GM23338 (cell line): ENCODE measurements at regions not wholly inside any gene's neighbourhood (a gene's known extent, or its start where the extent isn't known, plus 50 kb on each side); places are given as distances from the start of the nearest gene placed in this dataset.

ENCODE experiments used
- ATAC-seq: fragments of 200-7000 bp; cut with Tn5 transposase; 3 replicates; pipeline ENCODE4 v1.9.1; 2020
- DNase-seq: peaks from one replicate; pipeline ENCODE4 v3.0.0-alpha.2; 2015; ENCODE audit warnings: low spot score
- H2AFZ ChIP-seq: fragments of 200-600 bp; sonication (generic); 2 replicates; pipeline ENCODE4 v1.8.0; 2016; ENCODE audit warnings: antibody characterized with exemption, mild to moderate bottlenecking, moderate library complexity
- H3F3A ChIP-seq: fragments of 200-600 bp; sonication (generic); replicated peaks from 2 replicates; pipeline ENCODE4 v1.8.0; 2017; ENCODE audit warnings: antibody characterized with exemption, mixed run types, low read depth
- H3K27ac ChIP-seq: fragments of 200-600 bp; sonication (generic); 2 replicates; pipeline ENCODE4 v1.6.1; 2016; ENCODE audit warnings: low read depth
- H3K27me3 ChIP-seq: fragments of 200-600 bp; sonication (generic); 2 replicates; pipeline ENCODE4 v1.8.0; 2016; ENCODE audit warnings: mild to moderate bottlenecking, mixed run types, moderate library complexity; ENCODE audit not compliant: insufficient read depth
- H3K36me3 ChIP-seq: fragments of 200-600 bp; sonication (generic); 2 replicates; pipeline ENCODE4 v1.8.0; 2016; ENCODE audit warnings: mild to moderate bottlenecking; ENCODE audit not compliant: insufficient read depth
- H3K4me1 ChIP-seq: fragments of 200-600 bp; sonication (generic); 2 replicates; pipeline ENCODE4 v1.8.0; 2016; ENCODE audit warnings: mild to moderate bottlenecking, moderate library complexity; ENCODE audit not compliant: insufficient read depth
- H3K4me2 ChIP-seq: fragments of 200-600 bp; sonication (generic); 2 replicates; pipeline ENCODE4 v1.7.1; 2017; ENCODE audit warnings: mixed run types
- H3K4me3 ChIP-seq: fragments of 200-600 bp; sonication (generic); 2 replicates; pipeline ENCODE4 v1.6.1; 2016; ENCODE audit warnings: mixed run types
- H3K79me2 ChIP-seq: fragments of 200-600 bp; sonication (generic); replicated peaks from 2 replicates; pipeline ENCODE4 v1.8.0; 2017; ENCODE audit warnings: mild to moderate bottlenecking; ENCODE audit not compliant: insufficient read depth
- H3K9me2 ChIP-seq: fragments of 200-600 bp; sonication (generic); 2 replicates; pipeline ENCODE4 v1.8.0; 2017; ENCODE audit not compliant: insufficient read depth
- H4K20me1 ChIP-seq: fragments of 200-600 bp; sonication (generic); replicated peaks from 2 replicates; pipeline ENCODE4 v1.8.0; 2017; ENCODE audit warnings: mild to moderate bottlenecking; ENCODE audit not compliant: insufficient read depth
- H3K27ac Mint-ChIP-seq: 2 replicates; pipeline ENCODE4 v1.8.0; 2020; ENCODE audit warnings: inconsistent platforms, mild to moderate bottlenecking, moderate library complexity, mixed read lengths
- H3K27me3 Mint-ChIP-seq: 3 replicates; pipeline ENCODE4 v1.8.0; 2022; ENCODE audit warnings: low read depth, mild to moderate bottlenecking, moderate library complexity, mixed read lengths, inconsistent platforms; ENCODE audit not compliant: insufficient read depth, poor library complexity
- H3K36me3 Mint-ChIP-seq: 3 replicates; pipeline ENCODE4 v1.8.0; 2021; ENCODE audit warnings: low read depth, mild to moderate bottlenecking, inconsistent platforms, moderate library complexity, mixed read lengths
- H3K4me1 Mint-ChIP-seq: 3 replicates; pipeline ENCODE4 v1.8.0; 2020; ENCODE audit warnings: mild to moderate bottlenecking, inconsistent platforms, mixed read lengths
- H3K4me3 Mint-ChIP-seq: 3 replicates; pipeline ENCODE4 v1.8.0; 2021; ENCODE audit warnings: moderate library complexity, mild to moderate bottlenecking, inconsistent platforms, mixed read lengths
- H3K9me3 Mint-ChIP-seq: 3 replicates; pipeline ENCODE4 v1.8.0; 2020; ENCODE audit warnings: moderate library complexity, mild to moderate bottlenecking, inconsistent platforms, mixed read lengths
- CREB1 ChIP-seq: fragments of 250-450 bp; sonication (Bioruptor Pico); IDR thresholded peaks from 2 replicates; pipeline ENCODE4 v1.5.0; 2020; ENCODE audit warnings: low read depth, mild to moderate bottlenecking, moderate library complexity
- EZH2 ChIP-seq: fragments of 200-600 bp; sonication (generic); IDR thresholded peaks from one replicate; pipeline ENCODE4 v1.8.0; 2017; ENCODE audit warnings: antibody characterized with exemption, mild to moderate bottlenecking, low read depth; ENCODE audit not compliant: unreplicated experiment
- EZH2phosphoT487 ChIP-seq: fragments of 200-600 bp; sonication (generic); IDR thresholded peaks from one replicate; pipeline ENCODE4 v1.8.1; 2018; ENCODE audit warnings: antibody characterized with exemption; ENCODE audit not compliant: unreplicated experiment
- JUNB ChIP-seq: IDR thresholded peaks from one replicate; pipeline ENCODE4 v1.6.1; 2016; ENCODE audit warnings: antibody characterized with exemption; ENCODE audit not compliant: unreplicated experiment
- NANOG ChIP-seq: IDR thresholded peaks from 2 replicates; pipeline ENCODE4 v1.6.1; 2016; ENCODE audit warnings: antibody characterized with exemption, borderline replicate concordance
- POLR2AphosphoS5 ChIP-seq: IDR thresholded peaks from 2 replicates; pipeline ENCODE4 v1.6.1; 2016; ENCODE audit warnings: antibody characterized with exemption, low read depth
- STAT1 ChIP-seq: IDR thresholded peaks from one replicate; pipeline ENCODE4 v1.6.1; 2016; ENCODE audit warnings: antibody characterized with exemption; ENCODE audit not compliant: unreplicated experiment
- ZNF114 ChIP-seq: fragments of 250-450 bp; sonication (Bioruptor Pico); IDR thresholded peaks from 2 replicates; pipeline ENCODE4 v1.5.0; 2020; ENCODE audit warnings: mild to moderate bottlenecking, moderate library complexity
- ZNF331 ChIP-seq: fragments of 250-450 bp; sonication (Bioruptor Pico); IDR thresholded peaks from 2 replicates; pipeline ENCODE4 v1.5.0; 2020; ENCODE audit warnings: low read depth, mild to moderate bottlenecking, moderate library complexity
- TF ChIP-seq, protein P1 (sequence below): fragments of 250-450 bp; sonication (Bioruptor Pico); IDR thresholded peaks from 2 replicates; pipeline ENCODE4 v1.5.0; 2020; ENCODE audit warnings: mild to moderate bottlenecking, moderate library complexity
- TF ChIP-seq, protein P2 (sequence below): IDR thresholded peaks from 2 replicates; pipeline ENCODE4 v1.6.1; 2016; ENCODE audit warnings: antibody characterized with exemption
- TF ChIP-seq, protein P3 (sequence below), 2 experiments: fragments of 200-600 bp in 1 of 2; sonication (generic) in 1 of 2; conservative IDR thresholded peaks; 2 replicates each; pipeline versions ENCODE4 v1.5.1 to v1.6.1; 2016 to 2017; ENCODE audit warnings: antibody characterized with exemption in 2 of 2, low read depth in 2 of 2, mild to moderate bottlenecking in 2 of 2, moderate library complexity in 1 of 2
- TF ChIP-seq, protein P4 (sequence below): IDR thresholded peaks from one replicate; pipeline ENCODE4 v1.6.1; 2018; ENCODE audit warnings: antibody characterized with exemption; ENCODE audit not compliant: unreplicated experiment

DNA sequence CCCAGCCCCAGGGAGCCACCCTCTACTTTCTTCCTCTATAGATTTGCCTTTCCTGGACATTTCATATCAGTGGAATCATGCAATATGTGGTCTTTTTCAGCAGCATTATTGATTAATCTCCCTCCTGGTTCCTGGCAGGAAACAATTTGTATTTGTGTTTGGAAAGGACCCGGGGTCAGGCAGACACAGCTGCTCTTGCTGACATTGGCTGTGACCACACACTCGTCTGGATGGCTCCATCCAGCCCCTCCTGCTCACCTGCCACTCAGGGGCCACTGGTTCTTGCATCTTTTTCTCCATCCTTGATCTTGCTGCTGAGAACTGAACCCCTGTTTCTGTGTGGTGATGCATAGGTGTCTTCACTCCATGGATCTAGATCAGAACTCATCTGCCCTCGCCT, 176.6 kb upstream of the MKI67 start:
- Mint-ChIP-seq H3K4me3 (no peak overlapping the region), H3K9me3 (peaks cover 37% of the 10 kb centered on the region), H3K4me1 (no peaks in the 10 kb centered on the region), H3K36me3 (peaks cover 17% of the 10 kb centered on the region), H3K27me3 (peaks cover 2% of the 10 kb centered on the region), H3K27ac (no peak overlapping the region)
- TF ChIP-seq STAT1 (no peak), NANOG (no peak), EZH2phosphoT487 (no peak), JUNB (no peak), EZH2 (no peak), CREB1 (CRISPR knock-in tag) (no peak), POLR2AphosphoS5 (no peak), ZNF114 (no peak), ZNF331 (CRISPR knock-in tag) (no peak)
- TF ChIP-seq, protein P1, sequence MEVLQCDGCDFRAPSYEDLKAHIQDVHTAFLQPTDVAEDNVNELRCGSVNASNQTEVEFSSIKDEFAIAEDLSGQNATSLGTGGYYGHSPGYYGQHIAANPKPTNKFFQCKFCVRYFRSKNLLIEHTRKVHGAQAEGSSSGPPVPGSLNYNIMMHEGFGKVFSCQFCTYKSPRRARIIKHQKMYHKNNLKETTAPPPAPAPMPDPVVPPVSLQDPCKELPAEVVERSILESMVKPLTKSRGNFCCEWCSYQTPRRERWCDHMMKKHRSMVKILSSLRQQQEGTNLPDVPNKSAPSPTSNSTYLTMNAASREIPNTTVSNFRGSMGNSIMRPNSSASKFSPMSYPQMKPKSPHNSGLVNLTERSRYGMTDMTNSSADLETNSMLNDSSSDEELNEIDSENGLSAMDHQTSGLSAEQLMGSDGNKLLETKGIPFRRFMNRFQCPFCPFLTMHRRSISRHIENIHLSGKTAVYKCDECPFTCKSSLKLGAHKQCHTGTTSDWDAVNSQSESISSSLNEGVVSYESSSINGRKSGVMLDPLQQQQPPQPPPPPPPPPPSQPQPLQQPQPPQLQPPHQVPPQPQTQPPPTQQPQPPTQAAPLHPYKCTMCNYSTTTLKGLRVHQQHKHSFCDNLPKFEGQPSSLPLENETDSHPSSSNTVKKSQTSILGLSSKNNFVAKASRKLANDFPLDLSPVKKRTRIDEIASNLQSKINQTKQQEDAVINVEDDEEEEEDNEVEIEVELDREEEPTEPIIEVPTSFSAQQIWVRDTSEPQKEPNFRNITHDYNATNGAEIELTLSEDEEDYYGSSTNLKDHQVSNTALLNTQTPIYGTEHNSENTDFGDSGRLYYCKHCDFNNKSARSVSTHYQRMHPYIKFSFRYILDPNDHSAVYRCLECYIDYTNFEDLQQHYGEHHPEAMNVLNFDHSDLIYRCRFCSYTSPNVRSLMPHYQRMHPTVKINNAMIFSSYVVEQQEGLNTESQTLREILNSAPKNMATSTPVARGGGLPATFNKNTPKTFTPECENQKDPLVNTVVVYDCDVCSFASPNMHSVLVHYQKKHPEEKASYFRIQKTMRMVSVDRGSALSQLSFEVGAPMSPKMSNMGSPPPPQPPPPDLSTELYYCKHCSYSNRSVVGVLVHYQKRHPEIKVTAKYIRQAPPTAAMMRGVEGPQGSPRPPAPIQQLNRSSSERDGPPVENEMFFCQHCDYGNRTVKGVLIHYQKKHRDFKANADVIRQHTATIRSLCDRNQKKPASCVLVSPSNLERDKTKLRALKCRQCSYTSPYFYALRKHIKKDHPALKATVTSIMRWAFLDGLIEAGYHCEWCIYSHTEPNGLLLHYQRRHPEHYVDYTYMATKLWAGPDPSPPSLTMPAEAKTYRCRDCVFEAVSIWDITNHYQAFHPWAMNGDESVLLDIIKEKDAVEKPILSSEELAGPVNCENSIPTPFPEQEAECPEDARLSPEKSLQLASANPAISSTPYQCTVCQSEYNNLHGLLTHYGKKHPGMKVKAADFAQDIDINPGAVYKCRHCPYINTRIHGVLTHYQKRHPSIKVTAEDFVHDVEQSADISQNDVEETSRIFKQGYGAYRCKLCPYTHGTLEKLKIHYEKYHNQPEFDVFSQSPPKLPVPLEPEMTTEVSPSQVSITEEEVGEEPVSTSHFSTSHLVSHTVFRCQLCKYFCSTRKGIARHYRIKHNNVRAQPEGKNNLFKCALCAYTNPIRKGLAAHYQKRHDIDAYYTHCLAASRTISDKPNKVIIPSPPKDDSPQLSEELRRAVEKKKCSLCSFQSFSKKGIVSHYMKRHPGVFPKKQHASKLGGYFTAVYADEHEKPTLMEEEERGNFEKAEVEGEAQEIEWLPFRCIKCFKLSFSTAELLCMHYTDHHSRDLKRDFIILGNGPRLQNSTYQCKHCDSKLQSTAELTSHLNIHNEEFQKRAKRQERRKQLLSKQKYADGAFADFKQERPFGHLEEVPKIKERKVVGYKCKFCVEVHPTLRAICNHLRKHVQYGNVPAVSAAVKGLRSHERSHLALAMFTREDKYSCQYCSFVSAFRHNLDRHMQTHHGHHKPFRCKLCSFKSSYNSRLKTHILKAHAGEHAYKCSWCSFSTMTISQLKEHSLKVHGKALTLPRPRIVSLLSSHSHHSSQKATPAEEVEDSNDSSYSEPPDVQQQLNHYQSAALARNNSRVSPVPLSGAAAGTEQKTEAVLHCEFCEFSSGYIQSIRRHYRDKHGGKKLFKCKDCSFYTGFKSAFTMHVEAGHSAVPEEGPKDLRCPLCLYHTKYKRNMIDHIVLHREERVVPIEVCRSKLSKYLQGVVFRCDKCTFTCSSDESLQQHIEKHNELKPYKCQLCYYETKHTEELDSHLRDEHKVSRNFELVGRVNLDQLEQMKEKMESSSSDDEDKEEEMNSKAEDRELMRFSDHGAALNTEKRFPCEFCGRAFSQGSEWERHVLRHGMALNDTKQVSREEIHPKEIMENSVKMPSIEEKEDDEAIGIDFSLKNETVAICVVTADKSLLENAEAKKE (CRISPR knock-in tag), result no peak
- TF ChIP-seq, protein P2, sequence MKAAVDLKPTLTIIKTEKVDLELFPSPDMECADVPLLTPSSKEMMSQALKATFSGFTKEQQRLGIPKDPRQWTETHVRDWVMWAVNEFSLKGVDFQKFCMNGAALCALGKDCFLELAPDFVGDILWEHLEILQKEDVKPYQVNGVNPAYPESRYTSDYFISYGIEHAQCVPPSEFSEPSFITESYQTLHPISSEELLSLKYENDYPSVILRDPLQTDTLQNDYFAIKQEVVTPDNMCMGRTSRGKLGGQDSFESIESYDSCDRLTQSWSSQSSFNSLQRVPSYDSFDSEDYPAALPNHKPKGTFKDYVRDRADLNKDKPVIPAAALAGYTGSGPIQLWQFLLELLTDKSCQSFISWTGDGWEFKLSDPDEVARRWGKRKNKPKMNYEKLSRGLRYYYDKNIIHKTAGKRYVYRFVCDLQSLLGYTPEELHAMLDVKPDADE, result no peak
- TF ChIP-seq, protein P3, sequence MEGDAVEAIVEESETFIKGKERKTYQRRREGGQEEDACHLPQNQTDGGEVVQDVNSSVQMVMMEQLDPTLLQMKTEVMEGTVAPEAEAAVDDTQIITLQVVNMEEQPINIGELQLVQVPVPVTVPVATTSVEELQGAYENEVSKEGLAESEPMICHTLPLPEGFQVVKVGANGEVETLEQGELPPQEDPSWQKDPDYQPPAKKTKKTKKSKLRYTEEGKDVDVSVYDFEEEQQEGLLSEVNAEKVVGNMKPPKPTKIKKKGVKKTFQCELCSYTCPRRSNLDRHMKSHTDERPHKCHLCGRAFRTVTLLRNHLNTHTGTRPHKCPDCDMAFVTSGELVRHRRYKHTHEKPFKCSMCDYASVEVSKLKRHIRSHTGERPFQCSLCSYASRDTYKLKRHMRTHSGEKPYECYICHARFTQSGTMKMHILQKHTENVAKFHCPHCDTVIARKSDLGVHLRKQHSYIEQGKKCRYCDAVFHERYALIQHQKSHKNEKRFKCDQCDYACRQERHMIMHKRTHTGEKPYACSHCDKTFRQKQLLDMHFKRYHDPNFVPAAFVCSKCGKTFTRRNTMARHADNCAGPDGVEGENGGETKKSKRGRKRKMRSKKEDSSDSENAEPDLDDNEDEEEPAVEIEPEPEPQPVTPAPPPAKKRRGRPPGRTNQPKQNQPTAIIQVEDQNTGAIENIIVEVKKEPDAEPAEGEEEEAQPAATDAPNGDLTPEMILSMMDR (conservative IDR thresholded peaks at IDR 0.05; ENCODE audit: low read depth in 2 of 2), result no peak
- TF ChIP-seq, protein P4, sequence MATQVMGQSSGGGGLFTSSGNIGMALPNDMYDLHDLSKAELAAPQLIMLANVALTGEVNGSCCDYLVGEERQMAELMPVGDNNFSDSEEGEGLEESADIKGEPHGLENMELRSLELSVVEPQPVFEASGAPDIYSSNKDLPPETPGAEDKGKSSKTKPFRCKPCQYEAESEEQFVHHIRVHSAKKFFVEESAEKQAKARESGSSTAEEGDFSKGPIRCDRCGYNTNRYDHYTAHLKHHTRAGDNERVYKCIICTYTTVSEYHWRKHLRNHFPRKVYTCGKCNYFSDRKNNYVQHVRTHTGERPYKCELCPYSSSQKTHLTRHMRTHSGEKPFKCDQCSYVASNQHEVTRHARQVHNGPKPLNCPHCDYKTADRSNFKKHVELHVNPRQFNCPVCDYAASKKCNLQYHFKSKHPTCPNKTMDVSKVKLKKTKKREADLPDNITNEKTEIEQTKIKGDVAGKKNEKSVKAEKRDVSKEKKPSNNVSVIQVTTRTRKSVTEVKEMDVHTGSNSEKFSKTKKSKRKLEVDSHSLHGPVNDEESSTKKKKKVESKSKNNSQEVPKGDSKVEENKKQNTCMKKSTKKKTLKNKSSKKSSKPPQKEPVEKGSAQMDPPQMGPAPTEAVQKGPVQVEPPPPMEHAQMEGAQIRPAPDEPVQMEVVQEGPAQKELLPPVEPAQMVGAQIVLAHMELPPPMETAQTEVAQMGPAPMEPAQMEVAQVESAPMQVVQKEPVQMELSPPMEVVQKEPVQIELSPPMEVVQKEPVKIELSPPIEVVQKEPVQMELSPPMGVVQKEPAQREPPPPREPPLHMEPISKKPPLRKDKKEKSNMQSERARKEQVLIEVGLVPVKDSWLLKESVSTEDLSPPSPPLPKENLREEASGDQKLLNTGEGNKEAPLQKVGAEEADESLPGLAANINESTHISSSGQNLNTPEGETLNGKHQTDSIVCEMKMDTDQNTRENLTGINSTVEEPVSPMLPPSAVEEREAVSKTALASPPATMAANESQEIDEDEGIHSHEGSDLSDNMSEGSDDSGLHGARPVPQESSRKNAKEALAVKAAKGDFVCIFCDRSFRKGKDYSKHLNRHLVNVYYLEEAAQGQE, result no peak
- Histone ChIP-seq H3K4me3 (no peak overlapping the region), H3K79me2 (no peaks in the 10 kb centered on the region), H3K4me1 (no peaks in the 10 kb centered on the region), H3K9me2 (no peaks in the 10 kb centered on the region), H3K27ac (no peak overlapping the region), H3K27me3 (no peaks in the 10 kb centered on the region), H3F3A (no peaks in the 10 kb centered on the region), H3K36me3 (no peaks in the 10 kb centered on the region), H2AFZ (no peak overlapping the region), H4K20me1 (no peaks in the 10 kb centered on the region), H3K4me2 (no peak overlapping the region)
- no peak for ATAC-seq
- no peak for DNase-seq
